ENCODE measurements at regions not wholly inside any gene's neighbourhood (a gene's known extent, or its start where the extent isn't known, plus 50 kb on each side); places are given as distances from the start of the nearest gene placed in this dataset.
A peak's percentile ranks its signal among the peaks of the same experiment; 100 is the strongest.
"Not testable (repeated sequence)": the region's sequence is repeated elsewhere in the genome, so short reads cannot be mapped to it uniquely, and the experiment has no call there.

GRCh38 chr6:118367314-118367713 lies 180.8 kb upstream of the PLN start:
- no peaks in the 10 kb centered on the region for H3K36me3 ChIP-seq
- H3K9me3 ChIP-seq: peaks cover 8% of the 10 kb centered on the region; the same call in 1 of the 2 replicates
- no peaks in the 10 kb centered on the region for H3K27me3 ChIP-seq
- H3K27ac ChIP-seq: no peak overlapping the region
- no peaks in the 10 kb centered on the region for H4K20me1 ChIP-seq
- TF ChIP-seq Cebpa-rat (IDR thresholded peaks at IDR 0.05): no peak
- H3K9ac ChIP-seq: no peak overlapping the region
- H3K4me1 ChIP-seq: no peaks in the 10 kb centered on the region
- no peak overlapping the region for H3K4me3 ChIP-seq
- no peak overlapping the region for H3K4me2 ChIP-seq

GRCh38 chr6:118370722-118371121 lies 177.4 kb upstream of the PLN start:
- H3K9me3 ChIP-seq: peaks cover 8% of the 10 kb centered on the region; the same call in 1 of the 2 replicates
- TF ChIP-seq Cebpa-rat (IDR thresholded peaks at IDR 0.05): no peak
- H3K27me3 ChIP-seq: no peaks in the 10 kb centered on the region
- H3K9ac ChIP-seq: no peak overlapping the region
- H3K4me1 ChIP-seq: no peaks in the 10 kb centered on the region
- no peaks in the 10 kb centered on the region for H3K36me3 ChIP-seq
- no peak overlapping the region for H3K27ac ChIP-seq
- no peaks in the 10 kb centered on the region for H4K20me1 ChIP-seq
- no peak overlapping the region for H3K4me3 ChIP-seq
- H3K4me2 ChIP-seq: no peak overlapping the region

GRCh38 chr6:118371955-118372354 lies 176.1 kb upstream of the PLN start:
- no peaks in the 10 kb centered on the region for H3K27me3 ChIP-seq
- H4K20me1 ChIP-seq: no peaks in the 10 kb centered on the region
- no peak overlapping the region for H3K4me3 ChIP-seq
- H3K4me2 ChIP-seq: no peak overlapping the region
- no peak for TF ChIP-seq Cebpa-rat (IDR thresholded peaks at IDR 0.05)
- no peaks in the 10 kb centered on the region for H3K4me1 ChIP-seq
- H3K9ac ChIP-seq: no peak overlapping the region
- no peak overlapping the region for H3K27ac ChIP-seq
- H3K9me3 ChIP-seq: peaks cover 8% of the 10 kb centered on the region; the same call in 1 of the 2 replicates
- no peaks in the 10 kb centered on the region for H3K36me3 ChIP-seq

- no peaks in the 10 kb centered on the region for H3K36me3 ChIP-seq
- TF ChIP-seq Cebpa-rat (IDR thresholded peaks at IDR 0.05): no peak
- no peak overlapping the region for H3K27ac ChIP-seq
Measured at GRCh38 chr6:118372413-118372812, 175.7 kb upstream of the PLN start.

GRCh38 chr6:118377711-118378414 lies 170.2 kb upstream of the PLN start:
- Histone ChIP-seq H3K36me3 (no peaks in the 10 kb centered on the region), H3K4me2 (no peak overlapping the region), H3K9me3 (no peaks in the 10 kb centered on the region; the same call in 1 of the 2 replicates), H3K27me3 (no peaks in the 10 kb centered on the region), H3K9ac (no peak overlapping the region), H3K27ac (no peak overlapping the region), H3K4me3 (no peak overlapping the region), H4K20me1 (no peaks in the 10 kb centered on the region), H3K4me1 (no peaks in the 10 kb centered on the region)
- TF ChIP-seq Cebpa-rat (IDR thresholded peaks at IDR 0.05): peak; percentile 60

More at GRCh38 chr6:118372413-118372812, 175.7 kb upstream of the PLN start:
- Histone ChIP-seq H3K27me3 (no peaks in the 10 kb centered on the region), H3K9me3 (peaks cover 8% of the 10 kb centered on the region; the same call in 1 of the 2 replicates), H3K9ac (no peak overlapping the region), H3K4me1 (no peaks in the 10 kb centered on the region), H3K4me2 (no peak overlapping the region), H3K4me3 (no peak overlapping the region), H4K20me1 (no peaks in the 10 kb centered on the region)

GRCh38 chr6:118380620-118381019 lies 167.5 kb upstream of the PLN start:
- not testable (repeated sequence) for H3K4me3 ChIP-seq, H3K4me2 ChIP-seq, H3K36me3 ChIP-seq, H3K4me1 ChIP-seq, H3K27ac ChIP-seq, H3K9ac ChIP-seq, H4K20me1 ChIP-seq, H3K9me3 ChIP-seq, H3K27me3 ChIP-seq

GRCh38 chr6:118382126-118382525 lies 166.0 kb upstream of the PLN start:
- Histone ChIP-seq H3K9ac (no peak overlapping the region), H3K4me1 (no peaks in the 10 kb centered on the region), H3K9me3 (no peaks in the 10 kb centered on the region; the same call in 1 of the 2 replicates), H3K36me3 (no peaks in the 10 kb centered on the region), H3K4me3 (no peak overlapping the region), H3K27ac (no peak overlapping the region), H4K20me1 (no peaks in the 10 kb centered on the region), H3K27me3 (no peaks in the 10 kb centered on the region), H3K4me2 (no peak overlapping the region)
- TF ChIP-seq Cebpa-rat (IDR thresholded peaks at IDR 0.05): no peak

- Histone ChIP-seq H3K27ac (no peak overlapping the region), H3K4me1 (peaks cover 6% of the 10 kb centered on the region; the same call in 1 of the 2 replicates), H3K36me3 (no peaks in the 10 kb centered on the region), H3K9ac (no peak overlapping the region), H3K9me3 (no peaks in the 10 kb centered on the region; the same call in 1 of the 2 replicates), H3K4me3 (no peak overlapping the region), H4K20me1 (no peaks in the 10 kb centered on the region), H3K27me3 (no peaks in the 10 kb centered on the region), H3K4me2 (no peak overlapping the region)
- TF ChIP-seq Cebpa-rat (IDR thresholded peaks at IDR 0.05): no peak
Measured at GRCh38 chr6:118383924-118384323, 164.2 kb upstream of the PLN start.

GRCh38 chr6:118386975-118387374 lies 161.1 kb upstream of the PLN start:
- no peak for TF ChIP-seq Cebpa-rat (IDR thresholded peaks at IDR 0.05)
- H3K27ac ChIP-seq: no peak overlapping the region
- H4K20me1 ChIP-seq: no peaks in the 10 kb centered on the region
- no peak overlapping the region for H3K4me2 ChIP-seq
- H3K9me3 ChIP-seq: no peaks in the 10 kb centered on the region
- H3K9ac ChIP-seq: no peak overlapping the region
- no peaks in the 10 kb centered on the region for H3K27me3 ChIP-seq
- H3K36me3 ChIP-seq: no peaks in the 10 kb centered on the region
- peaks cover 6% of the 10 kb centered on the region; the same call in 1 of the 2 replicates for H3K4me1 ChIP-seq
- no peak overlapping the region for H3K4me3 ChIP-seq

- H3K4me2 ChIP-seq: peak overlapping the region; percentile 9; the same call in 1 of the 2 replicates
Measured at GRCh38 chr6:118387921-118388701, 160.0 kb upstream of the PLN start.

More at GRCh38 chr6:118387921-118388701, 160.0 kb upstream of the PLN start:
- Histone ChIP-seq H3K4me3 (no peak overlapping the region), H4K20me1 (no peaks in the 10 kb centered on the region), H3K27ac (no peak overlapping the region), H3K9me3 (no peaks in the 10 kb centered on the region), H3K36me3 (no peaks in the 10 kb centered on the region), H3K4me1 (peaks cover 6% of the 10 kb centered on the region; the same call in 1 of the 2 replicates), H3K27me3 (no peaks in the 10 kb centered on the region), H3K9ac (no peak overlapping the region)
- no peak for TF ChIP-seq Cebpa-rat (IDR thresholded peaks at IDR 0.05)

Data from BLaER1 (cell line).